ENCODE measurements at regions not wholly inside any gene's neighbourhood (a gene's known extent, or its start where the extent isn't known, plus 50 kb on each side); places are given as distances from the start of the nearest gene placed in this dataset.

DNA sequence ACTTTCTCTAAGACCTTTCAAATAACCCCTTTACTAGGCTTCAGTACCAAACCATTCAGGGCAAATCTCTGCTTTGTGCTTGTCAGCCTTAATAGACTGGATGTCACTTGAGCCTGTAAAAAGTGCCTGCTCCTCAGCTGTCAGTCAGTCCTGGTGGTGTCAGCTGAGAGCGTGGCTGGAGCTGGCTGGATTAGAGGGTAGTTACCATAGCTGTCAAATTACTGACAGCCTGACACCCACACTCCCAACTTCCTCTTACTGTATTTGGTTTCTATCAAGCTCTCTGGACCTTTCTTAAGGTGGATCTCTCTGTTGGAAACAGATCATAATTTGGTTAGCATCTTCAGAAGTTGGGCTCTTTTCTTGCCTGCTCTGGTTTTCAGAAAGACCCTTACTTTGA lies 371.4 kb upstream of the ATP5MC3 start:
- no peak for DNase-seq

DNA sequence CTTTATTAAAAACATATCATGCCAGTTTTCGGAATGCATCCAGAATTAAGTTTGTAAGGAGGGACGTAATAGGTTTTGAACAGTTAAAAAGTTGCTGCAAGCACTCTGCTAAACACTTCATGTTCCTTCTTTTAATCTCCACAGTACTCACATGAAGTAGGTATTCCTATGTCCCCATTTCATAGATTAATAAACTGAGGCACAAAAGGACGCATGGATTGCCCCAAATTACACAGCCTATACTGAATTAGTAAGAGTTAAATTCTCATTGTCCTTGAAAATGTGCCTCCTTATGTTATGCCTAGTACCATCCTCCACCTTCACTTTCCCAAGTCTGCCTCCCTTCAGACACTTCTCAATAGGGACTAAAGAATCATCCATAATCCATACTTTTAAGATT lies 358.9 kb upstream of the ATP5MC3 start:
- no peak for DNase-seq

DNA sequence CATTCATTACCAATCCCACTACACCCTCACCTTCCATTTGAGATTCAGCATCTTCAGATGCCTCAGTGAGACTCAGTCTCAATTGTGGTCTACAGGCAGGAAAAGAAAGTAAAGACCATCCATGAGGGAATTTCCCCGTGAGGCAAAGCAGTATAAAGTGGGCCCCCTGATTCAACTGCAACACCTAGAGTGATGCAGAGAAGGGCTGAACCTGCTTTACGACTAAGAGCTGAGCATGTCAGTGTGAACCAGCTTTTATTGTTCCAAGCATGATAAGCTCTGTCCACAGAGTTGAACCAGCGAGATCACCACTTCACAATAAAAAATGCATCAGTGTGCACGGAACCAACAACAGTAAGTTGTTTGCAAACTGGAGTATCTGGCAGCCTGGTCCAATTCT lies 357.6 kb upstream of the ATP5MC3 start:
- no peak for DNase-seq

DNA sequence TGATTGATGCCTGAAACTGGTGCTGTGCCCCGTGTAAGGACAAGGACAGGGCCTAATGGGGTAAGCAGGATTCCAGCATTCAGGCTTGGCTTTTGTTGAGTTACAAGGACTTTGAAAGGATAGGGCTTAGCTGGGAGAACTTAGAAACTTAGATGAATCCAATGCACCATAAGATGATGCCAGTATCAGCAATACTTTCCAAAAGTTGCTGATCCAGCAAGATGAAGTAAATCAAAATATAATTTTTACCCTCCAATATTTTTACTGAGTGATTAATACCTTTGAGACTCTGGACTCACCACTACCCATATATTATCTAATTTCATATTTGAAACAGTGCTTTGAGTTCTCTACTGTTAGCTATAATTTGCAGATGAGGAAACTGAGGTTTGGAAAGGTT lies 354.5 kb upstream of the ATP5MC3 start:
- no peak for DNase-seq

DNA sequence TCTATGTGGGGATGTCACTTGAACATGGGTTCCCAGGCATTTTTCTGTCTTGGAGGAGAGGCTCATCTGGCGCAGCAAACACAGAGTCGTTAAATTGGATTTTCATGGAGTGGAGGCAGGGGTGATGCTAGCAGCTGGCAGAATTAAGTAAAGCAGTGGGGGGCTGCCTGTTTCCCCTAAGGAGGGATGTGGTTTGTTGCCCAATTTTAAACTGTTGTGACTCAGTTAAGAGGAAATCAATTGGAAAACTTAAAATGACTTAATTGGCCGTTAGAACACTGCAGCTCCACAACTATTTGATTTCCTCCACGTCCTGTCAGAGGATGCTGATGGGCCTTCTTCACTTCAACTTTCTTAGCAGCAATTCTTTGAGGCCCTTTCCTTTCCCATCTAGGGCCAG lies 354.1 kb upstream of the ATP5MC3 start:
- DNase-seq: no peak

DNA sequence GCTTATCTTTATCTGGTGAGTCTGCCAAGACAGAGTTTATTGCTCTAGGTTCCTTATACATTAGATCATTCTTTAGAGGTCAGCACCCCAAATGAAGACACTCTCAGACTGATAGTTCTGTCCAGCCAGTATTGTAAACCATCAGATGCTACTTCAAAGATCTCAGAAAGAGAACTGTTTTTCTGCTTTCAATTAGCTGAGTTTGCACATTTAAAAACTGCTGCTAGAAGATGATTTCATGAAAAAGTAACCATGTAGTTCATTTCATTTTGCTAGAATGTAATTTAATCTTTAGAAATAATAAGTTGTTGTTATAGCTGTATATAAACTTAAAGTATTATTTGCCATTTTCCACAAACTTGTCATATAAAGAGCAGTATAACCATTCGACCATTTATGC lies 344.5 kb upstream of the ATP5MC3 start:
- DNase-seq: no peak

DNA sequence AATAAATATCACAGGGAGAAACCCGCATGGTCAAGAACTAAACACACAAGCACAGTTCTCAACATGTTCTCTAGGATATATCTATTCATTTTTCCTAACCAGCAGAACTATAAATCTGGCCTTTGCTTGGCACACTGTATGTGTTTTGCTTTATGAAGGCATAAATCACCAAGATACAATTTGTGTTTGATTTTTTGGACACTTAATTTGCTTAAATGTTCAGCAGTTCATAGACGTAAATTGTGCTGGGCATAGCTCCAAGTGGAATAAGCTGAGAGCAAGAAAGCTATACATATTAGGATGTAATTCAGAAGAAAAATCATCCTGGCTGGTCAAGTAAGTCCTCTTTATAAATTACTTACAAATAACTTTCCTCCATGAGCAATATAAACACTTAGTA lies 341.5 kb upstream of the ATP5MC3 start:
- DNase-seq: no peak

DNA sequence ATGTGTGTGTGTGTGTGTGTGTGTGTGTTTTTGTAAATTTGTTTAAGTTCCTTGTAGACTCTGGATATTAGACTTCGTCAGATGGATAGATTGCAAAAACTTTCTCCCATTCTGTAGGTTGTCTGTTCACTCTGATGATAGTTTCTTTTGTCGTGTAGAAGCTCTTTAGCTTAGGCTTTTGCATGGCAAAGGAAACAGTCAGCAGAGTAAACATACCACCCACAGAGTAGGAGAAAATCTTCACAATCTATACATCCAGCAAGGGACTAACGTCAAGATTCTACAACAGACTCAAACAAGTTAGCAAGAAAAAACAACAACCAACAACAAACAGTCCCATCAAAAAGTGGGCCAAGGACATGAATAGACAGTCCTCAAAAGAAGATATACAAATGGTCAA lies 336.7 kb upstream of the ATP5MC3 start:
- DNase-seq: no peak

DNA sequence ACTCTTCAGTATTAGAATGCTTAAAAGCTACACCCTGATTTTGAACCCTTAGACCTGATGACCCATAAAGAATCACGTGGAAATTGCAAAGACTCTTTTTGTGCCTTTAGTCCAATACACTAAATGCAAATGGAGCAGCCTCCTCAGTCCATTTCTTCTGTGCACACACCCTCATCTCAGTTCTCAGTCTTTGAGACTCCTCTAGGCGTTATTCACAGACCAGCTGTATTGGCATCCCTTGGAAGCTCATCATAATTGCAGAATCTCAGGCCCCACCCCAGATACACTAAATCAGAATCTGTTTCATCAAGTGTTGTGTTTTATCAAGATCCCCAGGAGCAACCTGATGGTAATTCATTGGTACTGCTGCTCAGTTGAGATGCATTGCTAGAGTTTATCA lies 335.0 kb upstream of the ATP5MC3 start:
- no peak for DNase-seq

DNA sequence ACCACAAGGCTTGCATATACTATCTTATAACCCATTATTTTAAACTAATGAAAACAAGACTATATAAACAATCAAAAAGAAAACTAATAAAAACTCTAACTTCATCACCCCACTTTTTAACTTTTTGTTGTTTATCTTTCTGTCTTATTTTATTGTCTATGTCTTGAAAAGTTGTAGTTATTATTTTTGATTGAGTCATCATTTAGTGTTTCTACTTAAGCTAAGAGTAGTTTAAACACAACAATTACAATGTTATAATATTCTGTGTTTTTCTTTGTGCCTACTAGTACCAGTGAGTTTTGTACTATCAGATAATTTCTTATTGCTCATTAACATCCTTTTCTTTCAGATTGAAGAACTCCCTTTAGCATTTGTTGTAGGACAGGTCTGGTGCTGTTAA lies 318.7 kb upstream of the ATP5MC3 start:
- DNase-seq: no peak

DNA sequence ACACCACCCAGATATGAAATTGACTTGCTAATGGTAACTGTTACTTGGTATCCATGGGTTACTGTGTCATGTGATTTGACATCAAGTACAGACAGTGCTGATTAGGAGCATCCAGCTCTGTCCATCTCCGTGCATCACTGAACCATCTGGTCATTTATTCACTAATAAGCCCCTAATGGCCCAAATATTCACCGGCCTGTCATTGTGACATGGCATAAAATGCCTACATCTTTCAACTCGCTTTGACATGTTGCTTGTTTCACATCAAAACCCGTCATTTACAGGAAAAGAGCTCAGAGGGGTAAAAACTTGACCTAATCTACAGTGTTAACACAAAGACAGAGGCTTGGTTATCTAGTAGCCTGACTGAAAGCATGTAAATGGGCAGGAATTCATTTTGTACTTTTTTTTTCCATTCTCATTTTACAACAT lies 308.9 kb upstream of the ATP5MC3 start:
- no peak for DNase-seq

DNA sequence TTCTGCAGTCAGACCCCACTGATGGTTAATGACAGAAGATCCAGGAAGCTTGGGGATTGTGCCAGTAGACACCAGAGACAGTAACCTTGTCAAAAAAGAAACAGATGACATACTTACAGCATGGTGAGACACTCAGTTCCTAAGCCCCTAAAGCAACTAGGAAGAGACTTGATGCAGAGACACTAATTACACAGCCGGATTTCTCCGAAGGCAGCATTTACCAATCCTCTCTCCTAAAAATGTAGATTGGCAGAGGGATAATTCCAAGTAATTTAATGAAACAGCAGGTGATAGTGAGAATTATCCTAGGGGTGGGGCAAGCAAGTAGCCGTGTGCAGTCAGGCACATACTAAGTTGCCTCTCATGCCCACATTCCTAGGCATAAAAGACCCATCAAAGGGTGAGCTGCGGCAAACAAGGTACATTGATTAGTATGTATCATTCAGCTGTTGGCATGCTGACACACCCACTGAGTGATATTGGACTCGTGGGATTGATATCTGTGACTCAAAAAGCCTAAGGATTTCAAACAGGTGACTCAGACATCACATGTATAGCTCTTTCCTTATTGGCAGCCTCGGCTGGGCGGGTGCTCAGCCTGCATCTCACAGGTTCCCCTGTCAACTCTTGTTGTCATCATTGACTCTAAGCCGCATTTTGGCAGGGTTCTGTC lies 296.7 kb upstream of the ATP5MC3 start:
- no peak for DNase-seq

DNA sequence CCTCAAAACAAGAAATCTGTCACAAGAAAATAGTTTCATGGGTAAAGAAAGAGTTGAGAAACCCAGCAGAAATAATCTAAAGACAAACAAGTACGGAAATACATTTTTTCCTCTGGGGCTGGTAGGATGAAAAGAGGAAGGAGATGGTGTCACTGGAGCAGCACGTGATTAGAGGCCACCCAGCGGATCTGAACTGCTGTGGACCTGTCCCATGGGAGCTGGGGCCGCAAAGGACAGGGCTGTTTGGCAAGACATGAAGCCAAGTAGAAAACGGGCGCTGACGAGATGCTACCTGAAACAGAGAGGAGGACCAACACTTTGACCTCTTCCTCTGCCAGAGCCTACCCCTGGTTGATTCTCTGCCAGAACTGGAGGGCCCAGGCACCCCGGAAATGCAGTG lies 295.4 kb upstream of the ATP5MC3 start:
- DNase-seq: no peak

DNA sequence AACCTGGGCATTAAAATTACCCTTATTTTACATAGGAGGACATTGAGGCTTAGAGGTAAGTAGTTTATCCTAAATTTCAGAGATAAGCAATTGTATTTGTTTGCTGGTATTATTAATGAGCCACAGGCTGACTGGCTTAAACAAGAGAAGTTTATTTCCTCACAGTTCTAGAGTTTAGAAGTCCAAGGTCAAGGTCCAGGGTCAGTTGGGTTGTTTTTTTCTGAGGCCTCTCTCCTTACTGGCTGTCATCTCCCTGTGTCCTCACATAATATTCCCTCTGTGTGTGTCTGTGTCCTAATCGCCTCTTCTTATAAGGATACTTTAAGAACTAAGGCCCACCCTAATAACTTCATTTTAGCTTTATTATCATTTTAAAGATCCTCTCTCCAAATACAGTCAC lies 294.9 kb upstream of the ATP5MC3 start:
- DNase-seq: no peak

DNA sequence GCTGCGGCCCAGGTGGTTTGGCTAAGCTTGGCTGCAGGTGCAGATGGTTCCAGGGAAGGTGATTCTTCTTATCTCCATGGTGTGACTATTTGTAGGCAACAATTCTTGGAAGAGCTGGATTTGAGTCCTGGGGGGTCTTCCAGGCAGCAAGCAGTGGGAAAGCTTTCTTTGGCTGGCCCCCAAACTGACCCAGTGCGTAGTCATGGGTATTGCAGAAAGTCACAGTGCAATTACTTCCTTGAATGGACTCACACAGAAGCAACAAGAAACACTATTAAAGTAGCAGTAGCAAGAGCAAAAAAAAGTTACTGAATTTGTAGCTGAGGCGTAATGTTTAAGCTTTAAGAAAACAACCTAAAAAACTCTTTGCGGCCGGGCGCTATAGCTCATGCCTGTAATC lies 293.6 kb upstream of the ATP5MC3 start:
- DNase-seq: no peak

DNA sequence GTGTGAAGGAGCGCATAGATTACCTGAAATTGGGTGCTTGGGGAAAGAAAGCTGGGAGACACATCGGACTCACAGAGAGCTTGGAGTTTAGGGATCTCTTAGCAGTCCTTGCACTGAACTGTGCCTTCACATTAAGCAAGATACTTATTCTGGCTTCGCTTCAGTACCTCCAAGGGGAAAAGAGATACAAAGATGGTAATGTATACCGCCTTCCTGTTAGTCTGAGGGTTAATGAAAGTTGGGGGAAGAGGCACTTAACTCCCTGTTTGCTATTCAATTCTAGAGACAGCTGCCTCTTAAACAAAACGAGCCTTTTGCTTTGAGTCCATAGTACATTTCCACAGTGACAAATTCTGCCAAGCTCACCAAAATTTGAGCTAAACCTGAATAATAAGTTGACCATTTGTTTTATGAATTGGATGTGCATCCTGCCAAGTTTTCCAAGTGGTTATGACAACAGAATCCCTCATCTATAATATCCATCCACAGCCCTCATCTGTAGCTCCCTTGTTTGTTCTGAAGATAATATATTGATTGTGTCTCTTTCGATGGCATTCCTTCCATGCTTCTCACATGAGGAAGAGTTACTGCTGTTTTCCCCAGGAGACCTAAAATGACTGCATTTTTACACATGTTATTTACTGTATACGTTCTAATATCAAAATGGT lies 287.1 kb upstream of the ATP5MC3 start:
- no peak for DNase-seq

DNA sequence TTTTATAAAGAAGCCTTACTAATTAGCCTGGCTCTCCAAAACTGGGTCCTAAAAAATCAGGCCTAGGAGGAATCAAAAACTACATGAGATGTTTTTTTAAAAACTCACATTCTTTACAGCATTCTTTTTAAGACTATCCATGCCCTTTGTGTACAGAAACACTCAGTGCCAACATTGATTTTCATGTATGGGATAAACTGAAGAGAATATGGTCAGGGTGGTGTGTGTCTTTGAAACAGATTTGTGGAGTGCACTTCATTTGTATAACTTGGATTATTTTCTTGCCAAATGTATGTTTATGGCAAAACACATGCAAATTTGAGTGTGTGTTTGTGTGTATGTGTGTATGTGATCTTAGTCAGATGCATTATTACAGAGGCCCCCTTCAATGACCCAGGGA lies 283.6 kb upstream of the ATP5MC3 start:
- no peak for DNase-seq

DNA sequence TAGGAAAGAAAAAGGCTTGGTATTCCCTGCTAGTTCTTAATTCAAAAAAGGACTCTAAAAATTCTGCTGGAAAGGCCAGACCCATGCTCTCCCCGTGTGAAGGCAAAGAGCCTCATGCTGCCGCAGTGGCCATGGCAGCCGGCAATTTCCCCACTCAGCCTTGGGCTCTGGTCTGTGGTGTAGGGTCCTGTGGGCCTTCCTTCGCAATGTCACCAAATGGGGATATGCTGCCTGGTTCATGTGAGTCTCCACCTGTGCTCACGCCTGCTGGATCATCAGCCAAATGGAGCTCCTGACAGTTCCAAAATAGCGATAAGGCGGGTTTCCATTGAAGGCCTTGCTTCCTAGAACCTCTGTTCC lies 282.8 kb upstream of the ATP5MC3 start:
- DNase-seq: no peak

DNA sequence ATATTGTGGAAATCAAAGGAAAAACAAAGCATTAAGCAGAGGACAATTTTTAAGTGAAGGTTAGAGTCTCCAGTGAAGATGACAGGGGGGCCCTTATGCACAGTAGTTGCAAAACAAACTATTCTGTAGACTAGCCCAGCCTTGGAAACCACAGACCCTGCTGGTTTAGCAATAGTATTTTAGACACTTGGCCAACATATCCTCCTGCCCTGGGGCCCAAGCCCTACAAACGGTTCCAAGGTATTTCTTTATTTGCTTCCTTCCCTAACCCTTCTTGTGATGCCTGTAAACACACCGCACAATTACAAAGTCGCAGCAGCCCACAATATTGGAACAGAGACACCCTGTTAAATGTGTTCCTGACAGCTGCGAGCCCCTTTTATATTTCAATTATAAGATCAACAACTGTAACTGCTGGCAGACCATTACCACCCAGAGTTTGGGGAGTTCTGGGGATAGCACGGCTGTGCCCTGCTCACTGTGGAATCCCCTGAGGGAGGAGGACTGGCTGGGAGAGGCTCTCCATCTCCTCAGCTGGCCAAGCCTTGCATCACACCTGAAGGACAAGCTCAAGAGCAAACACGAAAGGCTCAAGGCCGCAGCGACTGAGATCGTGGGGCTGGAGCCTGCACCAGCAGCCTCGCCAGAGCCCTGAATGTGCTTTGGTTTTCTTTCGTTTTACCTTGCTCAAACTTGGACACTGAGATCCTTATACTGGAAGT lies 282.2 kb upstream of the ATP5MC3 start:
- DNase-seq: no peak

DNA sequence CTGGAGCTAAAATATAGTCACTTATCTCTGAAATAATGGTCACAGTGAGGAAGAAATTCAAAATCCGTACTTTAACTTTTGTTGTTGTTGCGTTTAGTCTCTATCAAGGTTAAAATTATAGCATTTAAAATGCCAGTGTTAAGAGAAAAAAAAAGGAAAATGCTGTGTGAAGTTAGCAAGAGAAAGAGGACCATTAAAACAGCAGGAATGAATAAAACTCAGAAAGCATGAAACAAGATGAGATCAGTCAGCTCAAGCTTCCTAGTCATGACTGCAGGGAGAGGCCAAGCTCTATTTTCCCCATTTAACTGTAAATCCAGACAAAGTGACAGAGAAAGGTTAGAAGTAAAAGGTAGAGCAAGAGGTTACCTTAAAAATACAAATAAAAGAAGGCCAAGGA lies 281.7 kb upstream of the ATP5MC3 start:
- no peak for DNase-seq

DNA sequence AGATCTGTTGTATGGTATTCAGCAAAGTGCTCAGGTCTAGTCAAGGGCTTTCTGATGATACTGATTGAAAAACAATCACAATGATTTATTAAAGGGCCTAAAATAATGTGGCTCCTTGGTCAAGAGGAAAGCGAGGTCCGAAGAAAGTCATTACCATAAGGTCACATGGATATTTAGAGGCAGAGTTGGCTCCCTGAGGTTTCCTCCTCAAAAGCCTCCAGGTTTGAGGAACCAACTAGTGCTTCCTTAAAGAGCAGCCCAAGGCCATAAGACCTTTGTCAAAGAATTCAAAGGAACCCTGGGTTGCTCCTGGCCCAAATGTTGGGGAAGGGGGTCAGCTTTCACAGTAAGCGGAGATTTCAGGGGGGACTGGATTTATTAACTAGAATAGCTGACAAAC lies 280.7 kb upstream of the ATP5MC3 start:
- DNase-seq: no peak

DNA sequence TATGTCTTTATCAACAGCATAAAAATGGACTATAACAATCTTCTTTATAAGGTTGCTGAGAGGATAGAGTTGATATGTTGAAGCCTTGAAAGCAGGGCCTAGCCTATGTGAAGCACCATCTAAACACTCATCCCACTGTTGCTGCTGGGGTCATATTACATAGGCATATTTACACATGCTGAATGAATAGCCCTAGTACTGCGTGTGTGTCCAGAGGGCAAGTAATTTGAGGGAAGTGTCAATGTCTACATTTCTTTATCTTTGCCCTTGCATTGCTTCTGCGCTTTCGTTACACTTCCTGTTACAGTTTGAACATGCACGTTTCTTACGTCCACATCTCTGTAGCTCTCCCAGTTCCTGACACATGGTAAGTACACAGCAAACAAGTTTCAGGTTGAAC lies 280.3 kb upstream of the ATP5MC3 start:
- DNase-seq: no peak

DNA sequence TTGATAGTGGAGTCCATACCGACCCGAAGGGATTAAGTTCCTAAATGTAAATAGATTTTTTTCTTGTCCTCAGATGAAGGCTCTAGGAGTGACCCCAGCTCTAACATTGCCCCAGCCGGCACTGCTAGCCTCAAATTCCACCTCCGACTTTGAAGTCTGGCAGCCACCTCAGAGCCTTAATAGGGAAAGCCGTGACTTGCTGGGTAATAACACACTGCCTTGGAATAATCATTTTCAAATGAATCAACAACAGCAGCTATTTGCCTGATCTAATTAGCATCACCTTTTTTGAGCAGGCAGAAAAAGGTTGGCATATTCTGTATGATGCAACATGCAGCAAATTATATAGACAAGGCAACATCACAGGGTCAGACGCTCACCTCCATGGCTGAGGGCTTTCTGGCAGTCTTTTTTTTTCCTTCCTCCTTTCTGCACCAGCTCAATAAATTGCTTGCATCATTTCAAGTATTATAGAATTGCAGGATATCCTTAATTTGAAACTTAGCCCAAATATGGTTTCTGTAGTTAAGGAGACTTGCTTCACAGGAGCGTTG lies 276.5 kb upstream of the ATP5MC3 start:
- no peak for DNase-seq

DNA sequence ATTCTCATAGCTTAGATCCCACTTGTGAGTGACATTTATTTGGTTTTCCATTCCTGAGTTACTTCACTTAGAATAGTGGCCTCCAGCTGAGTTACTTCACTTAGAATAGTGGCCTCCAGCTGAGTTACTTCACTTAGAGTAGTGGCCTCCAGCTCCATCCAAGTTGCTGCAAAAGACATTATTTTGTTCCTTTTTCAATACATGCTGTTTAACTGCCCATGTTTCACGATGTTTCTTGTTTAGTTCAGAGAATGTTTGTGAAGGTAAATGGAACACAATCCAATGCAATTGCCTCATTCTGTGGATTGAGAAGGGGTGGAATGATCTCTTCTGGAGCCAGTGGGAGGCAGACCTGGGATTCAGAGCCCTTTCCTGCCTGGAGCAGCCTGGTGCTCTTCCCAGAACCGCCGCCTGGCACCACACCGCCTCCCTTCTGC lies 273.5 kb upstream of the ATP5MC3 start:
- DNase-seq: no peak

Data from CD4-positive, alpha-beta T cell treated with Interleukin-17A for 4 hours (primary cell).